Neural cell (in vitro differentiated cells): ENCODE measurements at regions not wholly inside any gene's neighbourhood (a gene's known extent, or its start where the extent isn't known, plus 50 kb on each side); places are given as distances from the start of the nearest gene placed in this dataset.

Experiments
- CTCF ChIP-seq: fragments of 450-650 bp; IDR thresholded peaks from 2 replicates; pipeline ENCODE4 v1.5.1; 2014; ENCODE audit warnings: antibody characterized with exemption, mild to moderate bottlenecking, moderate library complexity; ENCODE audit not compliant: poor library complexity, severe bottlenecking
- EP300 ChIP-seq: fragments of 450-650 bp; conservative IDR thresholded peaks from 2 replicates; pipeline ENCODE4 v1.6.1; 2014; ENCODE audit warnings: antibody characterized with exemption, mild to moderate bottlenecking, moderate library complexity; ENCODE audit not compliant: poor library complexity, severe bottlenecking
- POLR2AphosphoS5 ChIP-seq: IDR thresholded peaks from 2 replicates; pipeline ENCODE4 v1.6.1; 2012
- RAD21 ChIP-seq: fragments of 450-650 bp; conservative IDR thresholded peaks from 2 replicates; pipeline ENCODE4 v1.6.1; 2014; ENCODE audit warnings: antibody characterized with exemption, mild to moderate bottlenecking, moderate library complexity
- TAF1 ChIP-seq: IDR thresholded peaks from 2 replicates; pipeline ENCODE4 v1.6.1; 2012; ENCODE audit warnings: low read depth
- TF ChIP-seq, protein P1 (sequence below): IDR thresholded peaks from 2 replicates; pipeline ENCODE4 v1.6.1; 2012; ENCODE audit warnings: borderline replicate concordance

DNA sequence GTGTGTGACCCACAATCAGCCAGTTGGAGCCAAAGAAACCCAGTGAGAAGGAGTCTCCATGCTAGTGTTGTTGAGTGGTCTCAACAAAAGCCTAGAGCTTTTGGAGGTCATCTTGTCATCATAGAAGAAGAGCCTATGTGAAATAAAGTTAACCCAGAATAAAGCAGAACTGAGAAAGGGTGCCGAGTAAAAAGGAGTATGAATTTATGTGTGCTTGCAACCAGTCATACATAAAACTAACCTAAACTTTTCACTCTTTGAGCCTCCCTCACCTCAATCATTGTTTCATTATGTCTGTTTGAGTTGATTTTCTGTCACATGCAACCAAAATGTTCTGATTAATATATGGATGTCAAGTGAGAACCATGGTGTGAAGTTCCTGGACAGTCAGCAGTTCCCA is 599.3 kb upstream of the ZEB2 start:
- TF ChIP-seq CTCF (no peak), EP300 (no peak), POLR2AphosphoS5 (no peak), TAF1 (no peak), RAD21 (no peak)
- TF ChIP-seq, protein P1, sequence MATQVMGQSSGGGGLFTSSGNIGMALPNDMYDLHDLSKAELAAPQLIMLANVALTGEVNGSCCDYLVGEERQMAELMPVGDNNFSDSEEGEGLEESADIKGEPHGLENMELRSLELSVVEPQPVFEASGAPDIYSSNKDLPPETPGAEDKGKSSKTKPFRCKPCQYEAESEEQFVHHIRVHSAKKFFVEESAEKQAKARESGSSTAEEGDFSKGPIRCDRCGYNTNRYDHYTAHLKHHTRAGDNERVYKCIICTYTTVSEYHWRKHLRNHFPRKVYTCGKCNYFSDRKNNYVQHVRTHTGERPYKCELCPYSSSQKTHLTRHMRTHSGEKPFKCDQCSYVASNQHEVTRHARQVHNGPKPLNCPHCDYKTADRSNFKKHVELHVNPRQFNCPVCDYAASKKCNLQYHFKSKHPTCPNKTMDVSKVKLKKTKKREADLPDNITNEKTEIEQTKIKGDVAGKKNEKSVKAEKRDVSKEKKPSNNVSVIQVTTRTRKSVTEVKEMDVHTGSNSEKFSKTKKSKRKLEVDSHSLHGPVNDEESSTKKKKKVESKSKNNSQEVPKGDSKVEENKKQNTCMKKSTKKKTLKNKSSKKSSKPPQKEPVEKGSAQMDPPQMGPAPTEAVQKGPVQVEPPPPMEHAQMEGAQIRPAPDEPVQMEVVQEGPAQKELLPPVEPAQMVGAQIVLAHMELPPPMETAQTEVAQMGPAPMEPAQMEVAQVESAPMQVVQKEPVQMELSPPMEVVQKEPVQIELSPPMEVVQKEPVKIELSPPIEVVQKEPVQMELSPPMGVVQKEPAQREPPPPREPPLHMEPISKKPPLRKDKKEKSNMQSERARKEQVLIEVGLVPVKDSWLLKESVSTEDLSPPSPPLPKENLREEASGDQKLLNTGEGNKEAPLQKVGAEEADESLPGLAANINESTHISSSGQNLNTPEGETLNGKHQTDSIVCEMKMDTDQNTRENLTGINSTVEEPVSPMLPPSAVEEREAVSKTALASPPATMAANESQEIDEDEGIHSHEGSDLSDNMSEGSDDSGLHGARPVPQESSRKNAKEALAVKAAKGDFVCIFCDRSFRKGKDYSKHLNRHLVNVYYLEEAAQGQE = no peak
